CD4-positive, CD25-positive, alpha-beta regulatory T cell (primary cell): ENCODE measurements at regions not wholly inside any gene's neighbourhood (a gene's known extent, or its start where the extent isn't known, plus 50 kb on each side); places are given as distances from the start of the nearest gene placed in this dataset.
A peak's percentile ranks its signal among the peaks of the same experiment; 100 is the strongest.

ENCODE experiments used
- ATAC-seq, 2 donors: fragments of 150-1000 bp; cut with Tn5 transposase; one replicate each; pipeline ENCODE4 v1.10.0; 2021; ENCODE audit warnings: low read depth in 2 of 2, moderate number of reproducible peaks in 2 of 2, moderate library complexity in 1 of 2
- DNase-seq, 3 donors: peaks; one replicate each; pipeline versions ENCODE4 v3.0.0 to v3.0.0-alpha.2; 2012 to 2022; ENCODE audit warnings: mixed read lengths in 1 of 3
- H3K27ac ChIP-seq: one replicate; pipeline ENCODE4 v1.7.0; 2013; ENCODE audit warnings: mild to moderate bottlenecking, low read length; ENCODE audit not compliant: insufficient read depth, poor library complexity, severe bottlenecking
- H3K27me3 ChIP-seq: one replicate; pipeline ENCODE4 v1.7.0; 2013; ENCODE audit warnings: low read length; ENCODE audit not compliant: control insufficient read depth, insufficient read depth
- H3K36me3 ChIP-seq: one replicate; pipeline ENCODE4 v1.7.0; 2013; ENCODE audit warnings: mild to moderate bottlenecking, low read length, moderate library complexity; ENCODE audit not compliant: control insufficient read depth, insufficient read depth
- H3K4me1 ChIP-seq: 2 replicates; pipeline ENCODE4 v1.7.0; 2013; ENCODE audit warnings: mild to moderate bottlenecking, low read length; ENCODE audit not compliant: insufficient read depth, control insufficient read depth, poor library complexity, severe bottlenecking
- H3K4me3 ChIP-seq: one replicate; pipeline ENCODE4 v1.7.0; 2013; ENCODE audit warnings: low read depth, mild to moderate bottlenecking, low read length, moderate library complexity
- H3K9me3 ChIP-seq, 2 experiments: 1 replicate in 1 of 2; 2 replicates in 1 of 2; pipeline ENCODE4 v1.7.0; 2013; ENCODE audit warnings: low read length in 2 of 2, mild to moderate bottlenecking in 1 of 2, moderate library complexity in 1 of 2; ENCODE audit not compliant: control insufficient read depth in 2 of 2
- H3K27ac Mint-ChIP-seq, 3 donors: one replicate each; pipeline ENCODE4 v1.8.0; 2020 to 2022; ENCODE audit warnings: mild to moderate bottlenecking in 3 of 3, mixed read lengths in 3 of 3, moderate library complexity in 2 of 3
- H3K27me3 Mint-ChIP-seq: one replicate; pipeline ENCODE4 v1.8.0; 2022; ENCODE audit warnings: mild to moderate bottlenecking, mixed read lengths
- H3K36me3 Mint-ChIP-seq: one replicate; pipeline ENCODE4 v1.8.0; 2020; ENCODE audit warnings: mixed read lengths
- H3K4me1 Mint-ChIP-seq, 4 donors: one replicate each; pipeline ENCODE4 v1.8.0; 2020 to 2022; ENCODE audit warnings: mixed read lengths in 4 of 4, mild to moderate bottlenecking in 1 of 4
- H3K4me3 Mint-ChIP-seq, 4 donors: one replicate each; pipeline ENCODE4 v1.8.0; 2020 to 2022; ENCODE audit warnings: mild to moderate bottlenecking in 4 of 4, mixed read lengths in 4 of 4, moderate library complexity in 3 of 4
- H3K9me3 Mint-ChIP-seq, 7 donors: one replicate each; pipeline ENCODE4 v1.8.0; 2020 to 2022; ENCODE audit warnings: mixed read lengths in 7 of 7, mild to moderate bottlenecking in 3 of 7, moderate library complexity in 2 of 7

GRCh38 chr4:101604976-101605375 is 185.6 kb upstream of the BANK1 start:
- peaks cover 5% of the 10 kb centered on the region for H3K27me3 Mint-ChIP-seq
- no peaks in the 10 kb centered on the region for H3K36me3 Mint-ChIP-seq
- ATAC-seq (no peak), DNase-seq (no peak)
- Histone ChIP-seq H3K27ac (no peak overlapping the region), H3K9me3 (no peaks in the 10 kb centered on the region), H3K27me3 (no peaks in the 10 kb centered on the region), H3K4me3 (no peak overlapping the region), H3K36me3 (no peaks in the 10 kb centered on the region), H3K4me1 (no peaks in the 10 kb centered on the region)
- H3K27ac Mint-ChIP-seq = no peak overlapping the region
- H3K4me3 Mint-ChIP-seq = no peak overlapping the region
- H3K9me3 Mint-ChIP-seq = peaks cover 0 to 3% (median 0%) of the 10 kb centered on the region in 7 donors
- H3K4me1 Mint-ChIP-seq = no peaks in the 10 kb centered on the region

GRCh38 chr4:101600287-101600686 is 190.2 kb upstream of the BANK1 start:
- no peak overlapping the region for H3K4me3 Mint-ChIP-seq
- H3K27ac Mint-ChIP-seq = no peak overlapping the region
- no peak for ATAC-seq
- Histone ChIP-seq H3K9me3 (no peaks in the 10 kb centered on the region), H3K36me3 (no peaks in the 10 kb centered on the region), H3K27me3 (no peaks in the 10 kb centered on the region), H3K4me1 (no peaks in the 10 kb centered on the region), H3K4me3 (no peak overlapping the region), H3K27ac (no peak overlapping the region)
- DNase-seq = no peak
- H3K4me1 Mint-ChIP-seq = peaks cover 0 to 4% (median 0%) of the 10 kb centered on the region in 4 donors
- peaks cover 2% of the 10 kb centered on the region for H3K27me3 Mint-ChIP-seq
- H3K9me3 Mint-ChIP-seq = no peaks in the 10 kb centered on the region
- H3K36me3 Mint-ChIP-seq = no peaks in the 10 kb centered on the region

- Histone ChIP-seq H3K4me3 (no peak overlapping the region), H3K36me3 (no peaks in the 10 kb centered on the region), H3K4me1 (no peaks in the 10 kb centered on the region), H3K9me3 (no peaks in the 10 kb centered on the region), H3K27me3 (no peaks in the 10 kb centered on the region), H3K27ac (no peak overlapping the region)
- no peak for DNase-seq
- no peaks in the 10 kb centered on the region for H3K9me3 Mint-ChIP-seq
- no peak for ATAC-seq
- H3K27ac Mint-ChIP-seq = no peak overlapping the region
- H3K36me3 Mint-ChIP-seq = no peaks in the 10 kb centered on the region
- peaks cover 6% of the 10 kb centered on the region for H3K27me3 Mint-ChIP-seq
- no peak overlapping the region for H3K4me3 Mint-ChIP-seq
- peaks cover 0 to 4% (median under 1%) of the 10 kb centered on the region in 4 donors for H3K4me1 Mint-ChIP-seq
Measured at GRCh38 chr4:101599620-101600019, 190.9 kb upstream of the BANK1 start.

- H3K27me3 ChIP-seq = no peaks in the 10 kb centered on the region
- peak; percentile 7 to 37 (median 25) for DNase-seq
- Mint-ChIP-seq H3K27ac (no peak overlapping the region), H3K36me3 (no peaks in the 10 kb centered on the region), H3K27me3 (peaks cover 6% of the 10 kb centered on the region), H3K9me3 (no peaks in the 10 kb centered on the region), H3K4me3 (no peak overlapping the region), H3K4me1 (peaks cover 0 to 4% (median under 1%) of the 10 kb centered on the region in 4 donors)
- ATAC-seq = no peak
- no peak overlapping the region for H3K4me3 ChIP-seq
- no peaks in the 10 kb centered on the region for H3K36me3 ChIP-seq
- no peaks in the 10 kb centered on the region for H3K4me1 ChIP-seq
- no peak overlapping the region for H3K27ac ChIP-seq
- H3K9me3 ChIP-seq = no peaks in the 10 kb centered on the region
Measured at GRCh38 chr4:101596781-101597552, 193.6 kb upstream of the BANK1 start.

- peaks cover 0 to 4% (median under 1%) of the 10 kb centered on the region in 4 donors for H3K4me1 Mint-ChIP-seq
- H3K9me3 Mint-ChIP-seq = no peaks in the 10 kb centered on the region
- peaks cover 6% of the 10 kb centered on the region for H3K27me3 Mint-ChIP-seq
- H3K27me3 ChIP-seq = no peaks in the 10 kb centered on the region
- H3K4me3 Mint-ChIP-seq = no peak overlapping the region
- no peaks in the 10 kb centered on the region for H3K9me3 ChIP-seq
- no peak overlapping the region for H3K27ac ChIP-seq
- H3K36me3 ChIP-seq = no peaks in the 10 kb centered on the region
- no peaks in the 10 kb centered on the region for H3K36me3 Mint-ChIP-seq
- H3K27ac Mint-ChIP-seq = no peak overlapping the region
- no peak overlapping the region for H3K4me3 ChIP-seq
- ATAC-seq (no peak), DNase-seq (no peak)
- no peaks in the 10 kb centered on the region for H3K4me1 ChIP-seq
Measured at GRCh38 chr4:101594588-101594987, 195.9 kb upstream of the BANK1 start.

GRCh38 chr4:101593666-101594065 is 196.9 kb upstream of the BANK1 start:
- H3K4me3 Mint-ChIP-seq = no peak overlapping the region
- no peaks in the 10 kb centered on the region for H3K36me3 ChIP-seq
- H3K4me3 ChIP-seq = no peak overlapping the region
- H3K4me1 Mint-ChIP-seq = peaks cover 0 to 4% (median under 1%) of the 10 kb centered on the region in 4 donors
- H3K27ac Mint-ChIP-seq = no peak overlapping the region
- no peaks in the 10 kb centered on the region for H3K9me3 Mint-ChIP-seq
- no peaks in the 10 kb centered on the region for H3K27me3 ChIP-seq
- ATAC-seq = no peak
- DNase-seq = no peak
- no peaks in the 10 kb centered on the region for H3K4me1 ChIP-seq
- no peaks in the 10 kb centered on the region for H3K9me3 ChIP-seq
- peaks cover 6% of the 10 kb centered on the region for H3K27me3 Mint-ChIP-seq
- H3K36me3 Mint-ChIP-seq = no peaks in the 10 kb centered on the region
- H3K27ac ChIP-seq = no peak overlapping the region

GRCh38 chr4:101584306-101584705 is 206.2 kb upstream of the BANK1 start:
- DNase-seq (no peak), ATAC-seq (no peak)
- H3K4me3 Mint-ChIP-seq = no peak overlapping the region
- H3K4me1 ChIP-seq = no peaks in the 10 kb centered on the region
- H3K36me3 Mint-ChIP-seq = peaks cover 3% of the 10 kb centered on the region
- no peaks in the 10 kb centered on the region for H3K4me1 Mint-ChIP-seq
- peaks cover 0 to 20% (median 7%) of the 10 kb centered on the region in 7 donors for H3K9me3 Mint-ChIP-seq
- no peak overlapping the region for H3K27ac Mint-ChIP-seq
- no peaks in the 10 kb centered on the region for H3K27me3 Mint-ChIP-seq
- peaks cover 1% of the 10 kb centered on the region for H3K27me3 ChIP-seq
- H3K9me3 ChIP-seq = peaks cover 11 to 16% of the 10 kb centered on the region in 2 experiments
- no peak overlapping the region for H3K4me3 ChIP-seq
- H3K27ac ChIP-seq = no peak overlapping the region
- H3K36me3 ChIP-seq = no peaks in the 10 kb centered on the region

GRCh38 chr4:101563126-101563525 is 215.8 kb upstream of the PPP3CA start:
- no peak overlapping the region for H3K4me3 Mint-ChIP-seq
- DNase-seq = no peak

More at GRCh38 chr4:101563126-101563525, 215.8 kb upstream of the PPP3CA start:
- Histone ChIP-seq H3K27ac (no peak overlapping the region), H3K4me3 (no peak overlapping the region), H3K27me3 (no peaks in the 10 kb centered on the region), H3K4me1 (no peaks in the 10 kb centered on the region), H3K9me3 (no peaks in the 10 kb centered on the region), H3K36me3 (no peaks in the 10 kb centered on the region)
- no peaks in the 10 kb centered on the region for H3K4me1 Mint-ChIP-seq
- H3K27ac Mint-ChIP-seq = no peak overlapping the region
- ATAC-seq = no peak
- peaks cover 11% of the 10 kb centered on the region for H3K27me3 Mint-ChIP-seq
- H3K9me3 Mint-ChIP-seq = peaks cover 0 to 14% (median 5%) of the 10 kb centered on the region in 7 donors
- no peaks in the 10 kb centered on the region for H3K36me3 Mint-ChIP-seq
